CD4-positive, alpha-beta T cell treated with Interleukin-21 for 1 hour (primary cell): ENCODE measurements at regions not wholly inside any gene's neighbourhood (a gene's known extent, or its start where the extent isn't known, plus 50 kb on each side); places are given as distances from the start of the nearest gene placed in this dataset.

Experiments
- DNase-seq: peaks from one replicate; pipeline ENCODE4 v3.0.0-alpha.2; 2020

GRCh38 chrX:25213611-25214010 lies 197.8 kb upstream of the ARX start:
- DNase-seq = no peak

GRCh38 chrX:25207803-25208475 lies 192.2 kb upstream of the ARX start:
- DNase-seq = no peak

- DNase-seq = no peak
Measured at GRCh38 chrX:25206778-25207177, 191.0 kb upstream of the ARX start.

GRCh38 chrX:25204182-25204581 lies 188.4 kb upstream of the ARX start:
- no peak for DNase-seq

- no peak for DNase-seq
Measured at GRCh38 chrX:25202827-25203226, 187.1 kb upstream of the ARX start.

- no peak for DNase-seq
Measured at GRCh38 chrX:25198891-25199290, 183.1 kb upstream of the ARX start.

GRCh38 chrX:25198253-25198652 lies 182.5 kb upstream of the ARX start:
- DNase-seq = no peak

GRCh38 chrX:25196221-25196620 lies 180.5 kb upstream of the ARX start:
- DNase-seq = no peak

- no peak for DNase-seq
Measured at GRCh38 chrX:25191403-25191802, 175.6 kb upstream of the ARX start.

- DNase-seq = no peak
Measured at GRCh38 chrX:25181775-25182174, 166.0 kb upstream of the ARX start.

GRCh38 chrX:25180242-25180641 lies 164.5 kb upstream of the ARX start:
- no peak for DNase-seq

GRCh38 chrX:25178555-25178954 lies 162.8 kb upstream of the ARX start:
- DNase-seq = no peak

- DNase-seq = no peak
Measured at GRCh38 chrX:25175743-25176142, 160.0 kb upstream of the ARX start.

- no peak for DNase-seq
Measured at GRCh38 chrX:25175171-25175570, 159.4 kb upstream of the ARX start.

- DNase-seq = no peak
Measured at GRCh38 chrX:25166546-25166945, 150.8 kb upstream of the ARX start.

- DNase-seq = no peak
Measured at GRCh38 chrX:25166145-25166544, 150.4 kb upstream of the ARX start.

GRCh38 chrX:25158635-25159034 lies 142.9 kb upstream of the ARX start:
- no peak for DNase-seq

- no peak for DNase-seq
Measured at GRCh38 chrX:25156832-25157231, 141.1 kb upstream of the ARX start.

GRCh38 chrX:25156323-25156722 lies 140.6 kb upstream of the ARX start:
- no peak for DNase-seq

GRCh38 chrX:25154168-25154567 lies 138.4 kb upstream of the ARX start:
- DNase-seq = no peak

- no peak for DNase-seq
Measured at GRCh38 chrX:25151749-25152148, 136.0 kb upstream of the ARX start.

- DNase-seq = peak; percentile 17
Measured at GRCh38 chrX:25144043-25144940, 128.5 kb upstream of the ARX start.

- no peak for DNase-seq
Measured at GRCh38 chrX:25143596-25143995, 127.8 kb upstream of the ARX start.

GRCh38 chrX:25141684-25142083 lies 125.9 kb upstream of the ARX start:
- DNase-seq = no peak
